GM12878 (cell line): ENCODE measurements at regions not wholly inside any gene's neighbourhood (a gene's known extent, or its start where the extent isn't known, plus 50 kb on each side); places are given as distances from the start of the nearest gene placed in this dataset.

Experiments used
- ATAC-seq: fragments of 200-7000 bp; cut with Tn5 transposase; 3 replicates; pipeline ENCODE4 v1.9.1; 2020; ENCODE audit warnings: mild to moderate bottlenecking, moderate library complexity
- BruUV-seq: library from RNA; stranded (reverse); fragments of 400-500 nt; replicated peaks from 2 replicates; lab custom pipeline; 2021; lab: Mats Ljungman, UMichigan
- CTCF ChIA-PET: fragments of 300-600 bp; sonication (Branson Sonifier 250); formaldehyde crosslinking; extraction: SDS; loops from one replicate; lab custom pipeline; 2021; ENCODE audit warnings: inconsistent platforms; lab: Yijun Ruan, JAX
- POLR2A ChIA-PET: fragments of 350-600 bp; formaldehyde crosslinking; extraction: SDS; loops from one replicate; lab custom pipeline; 2021; ENCODE audit warnings: inconsistent platforms; lab: Charles Lee
- RAD21 ChIA-PET: fragments of 300-600 bp; sonication (Branson Sonifier 250); formaldehyde crosslinking; loops from one replicate; lab custom pipeline; 2023; ENCODE audit warnings: antibody characterized with exemption; ENCODE audit not compliant: unreplicated experiment; lab: Charles Lee
- SMC1A ChIA-PET: fragments of 300-600 bp; sonication (Branson Sonifier 250); formaldehyde crosslinking; loops from one replicate; lab custom pipeline; 2023; ENCODE audit not compliant: unreplicated experiment, uncharacterized antibody; lab: Charles Lee
- DNase-seq: peaks from one replicate; pipeline ENCODE4 v3.0.0-alpha.2; 2011; ENCODE audit warnings: low read depth, low spot score
- FAIRE-seq: peaks from 3 replicates; lab custom pipeline; 2011; peaks lifted over from hg19 to GRCh38; lab: Jason Lieb, UNC
- H2AFZ ChIP-seq: 2 replicates; pipeline ENCODE4 v1.6.0; 2011; ENCODE audit warnings: low read depth, low read length, control low read depth; ENCODE audit not compliant: control insufficient read depth
- H3K27ac ChIP-seq: 2 replicates; pipeline ENCODE4 v1.5.1; 2011; ENCODE audit warnings: control low read depth; ENCODE audit not compliant: control insufficient read depth, insufficient read depth
- H3K27me3 ChIP-seq, 2 experiments: replicated peaks in 1 of 2; 2 replicates each; pipeline versions ENCODE4 v1.6.0 to v1.6.1; 2011; ENCODE audit warnings: low read length in 1 of 2; ENCODE audit not compliant: control insufficient read depth in 2 of 2, insufficient read depth in 2 of 2
- H3K36me3 ChIP-seq, 2 experiments: 2 replicates each; pipeline ENCODE4 v1.5.1; 2011; ENCODE audit warnings: low read length in 1 of 2; ENCODE audit not compliant: control insufficient read depth in 2 of 2, insufficient read depth in 2 of 2
- H3K4me1 ChIP-seq: 2 replicates; pipeline ENCODE4 v1.6.1; 2011; ENCODE audit warnings: mild to moderate bottlenecking, low read length, moderate library complexity, mixed read lengths; ENCODE audit not compliant: control insufficient read depth, insufficient read depth
- H3K4me2 ChIP-seq: 2 replicates; pipeline ENCODE4 v1.6.0; 2011; ENCODE audit warnings: control low read depth; ENCODE audit not compliant: control insufficient read depth, insufficient read depth
- H3K4me3 ChIP-seq: fragments of 200-600 bp; sonication (generic); 2 replicates; pipeline ENCODE4 v1.5.1; 2016
- H3K79me2 ChIP-seq: 2 replicates; pipeline ENCODE4 v1.6.0; 2011; ENCODE audit warnings: low read length; ENCODE audit not compliant: control insufficient read depth, insufficient read depth
- H3K9ac ChIP-seq: 2 replicates; pipeline ENCODE4 v1.8.0; 2011; ENCODE audit warnings: low read length, control low read depth, mixed read lengths; ENCODE audit not compliant: control insufficient read depth, insufficient read depth
- H3K9me3 ChIP-seq: replicated peaks from 3 replicates; pipeline ENCODE4 v1.5.1; 2011; ENCODE audit warnings: mild to moderate bottlenecking, low read length; ENCODE audit not compliant: control insufficient read depth, insufficient read depth
- H4K20me1 ChIP-seq: 2 replicates; pipeline ENCODE4 v1.6.0; 2011; ENCODE audit not compliant: control insufficient read depth, insufficient read depth
- BACH1 ChIP-seq: fragments of 450-650 bp; IDR thresholded peaks from 2 replicates; pipeline ENCODE4 v1.6.1; 2017; ENCODE audit warnings: mild to moderate bottlenecking, borderline replicate concordance
- CEBPZ ChIP-seq: fragments of 150-350 bp; IDR thresholded peaks from 2 replicates; pipeline ENCODE4 v1.6.1; 2016; ENCODE audit warnings: low read depth, low read length
- CREM ChIP-seq: IDR thresholded peaks from 2 replicates; pipeline ENCODE4 v1.6.1; 2014; ENCODE audit warnings: antibody characterized with exemption, low read depth
- DPF2 ChIP-seq: fragments of 450-650 bp; IDR thresholded peaks from 2 replicates; pipeline ENCODE4 v1.6.1; 2017; ENCODE audit warnings: mild to moderate bottlenecking
- FOXK2 ChIP-seq: fragments of 450-650 bp; IDR thresholded peaks from 2 replicates; pipeline ENCODE4 v1.6.1; 2017; ENCODE audit warnings: mild to moderate bottlenecking, moderate library complexity
- GABPA ChIP-seq: IDR thresholded peaks from 2 replicates; pipeline ENCODE4 v1.6.1; 2014; ENCODE audit warnings: antibody characterized with exemption, low read depth, mild to moderate bottlenecking, inconsistent platforms
- HDAC2 ChIP-seq: fragments of 200-600 bp; sonication (generic); IDR thresholded peaks from 2 replicates; pipeline ENCODE4 v1.6.1; 2017
- IKZF2 ChIP-seq, 2 experiments: fragments of 450-650 bp; IDR thresholded peaks; 2 replicates each; pipeline ENCODE4 v1.6.1; 2017; ENCODE audit warnings: mild to moderate bottlenecking in 2 of 2, moderate library complexity in 2 of 2
- MLLT1 ChIP-seq: fragments of 450-650 bp; IDR thresholded peaks from 2 replicates; pipeline ENCODE4 v1.6.1; 2016; ENCODE audit warnings: mild to moderate bottlenecking
- MTA3 ChIP-seq: IDR thresholded peaks from 2 replicates; pipeline ENCODE4 v1.6.1; 2012; ENCODE audit warnings: low read length, inconsistent platforms, borderline replicate concordance
- NRF1 ChIP-seq: conservative IDR thresholded peaks from 2 replicates; pipeline ENCODE4 v1.6.1; 2011; ENCODE audit warnings: mild to moderate bottlenecking, low read depth, low read length, improper control_type of control experiment
- RFX5 ChIP-seq: IDR thresholded peaks from 2 replicates; pipeline ENCODE4 v1.6.1; 2011; ENCODE audit warnings: low read depth, low read length, improper control_type of control experiment
- RUNX3 ChIP-seq: IDR thresholded peaks from 2 replicates; pipeline ENCODE4 v1.6.1; 2012; ENCODE audit warnings: low read length, inconsistent platforms
- SPI1 ChIP-seq: IDR thresholded peaks from 2 replicates; pipeline ENCODE4 v1.6.1; 2011; ENCODE audit warnings: low read depth, mild to moderate bottlenecking, low read length, moderate library complexity, borderline replicate concordance; ENCODE audit not compliant: insufficient read depth
- ZNF207 ChIP-seq: fragments of 450-650 bp; IDR thresholded peaks from 2 replicates; pipeline ENCODE4 v1.6.1; 2014; ENCODE audit warnings: antibody characterized with exemption, mild to moderate bottlenecking, borderline replicate concordance
- ZNF274 ChIP-seq: IDR thresholded peaks from one replicate; pipeline ENCODE4 v1.8.0; 2011; ENCODE audit not compliant: insufficient read length, insufficient read depth
- WGBS: methylation state at CpG from one replicate; pipeline ENCODE4 v1.1.6; 2016; ENCODE audit warnings: low lambda C conversion rate; ENCODE audit not compliant: insufficient replicate concordance, insufficient coverage; ENCODE audit errors: missing lambda C conversion rate; 5-methylcytosine and 5-hydroxymethylcytosine counted together
- in situ Hi-C: fragments of 300-500 bp; cut with MboI; formaldehyde crosslinking; loops from 9 replicates; pipeline ENCODE4 v1.14.3; 2018; ENCODE audit warnings: mixed read lengths
- intact Hi-C: fragments of 100-400 bp; cut with micrococcal nuclease; formaldehyde crosslinking; loops from one replicate; pipeline ENCODE4 v1.14.2; 2022; ENCODE audit not compliant: unreplicated experiment

GRCh38 chr10:52434734-52435133, 120.7 kb downstream of the DKK1 start:
- Histone ChIP-seq H3K9ac (no peak overlapping the region), H3K4me1 (peaks cover 3% of the 10 kb centered on the region; the same call in 1 of the 2 replicates), H3K36me3 (no peaks in the 10 kb centered on the region), H3K27me3 (no peaks in the 10 kb centered on the region), H3K4me2 (no peak overlapping the region), H3K27ac (no peak overlapping the region), H3K9me3 (no peaks in the 10 kb centered on the region), H3K79me2 (no peaks in the 10 kb centered on the region), H4K20me1 (no peaks in the 10 kb centered on the region), H3K4me3 (no peak overlapping the region), H2AFZ (no peak overlapping the region)
- WGBS = 57% methylated on average over 11 of the region's 11 CpGs
- no peak for ATAC-seq
- ChIA-PET CTCF (no interaction called here), RAD21 (no interaction called here), SMC1A (no interaction called here), POLR2A (no interaction called here)
- in situ Hi-C loops = no loop called here
- BruUV-seq = no TSS peak
- no peak for FAIRE-seq
- DNase-seq = no peak
- TF ChIP-seq MLLT1 = no peak
- TF ChIP-seq SPI1 = no peak
- no peak for TF ChIP-seq NRF1
- no peak for TF ChIP-seq ZNF274
- no peak for TF ChIP-seq RUNX3
- no peak for TF ChIP-seq BACH1
- no peak for TF ChIP-seq RFX5
- no peak for TF ChIP-seq MTA3
- no peak for TF ChIP-seq DPF2
- TF ChIP-seq FOXK2 = no peak
- no peak for TF ChIP-seq CEBPZ
- no peak for TF ChIP-seq HDAC2
- TF ChIP-seq ZNF207 = no peak
- TF ChIP-seq GABPA = no peak
- TF ChIP-seq CREM = no peak
- TF ChIP-seq IKZF2 (IDR thresholded peaks at IDR 0.05) = no peak
- intact Hi-C loops = no loop called here
